GM12865 (cell line): ENCODE measurements at regions not wholly inside any gene's neighbourhood (a gene's known extent, or its start where the extent isn't known, plus 50 kb on each side); places are given as distances from the start of the nearest gene placed in this dataset.

Experiments
- DNase-seq: peaks from one replicate; pipeline ENCODE4 v3.0.0; 2010; ENCODE audit warnings: low read depth
- H3K4me3 ChIP-seq: 2 replicates; pipeline ENCODE4 v1.5.1; 2011; ENCODE audit warnings: mild to moderate bottlenecking, low read depth, low read length, control low read depth
- TF ChIP-seq, protein P1 (sequence below): IDR thresholded peaks from 2 replicates; pipeline ENCODE4 v1.5.1; 2011; ENCODE audit warnings: low read length, control low read depth, low read depth, inconsistent platforms; ENCODE audit not compliant: insufficient read depth; ENCODE audit errors: missing control alignments

DNA sequence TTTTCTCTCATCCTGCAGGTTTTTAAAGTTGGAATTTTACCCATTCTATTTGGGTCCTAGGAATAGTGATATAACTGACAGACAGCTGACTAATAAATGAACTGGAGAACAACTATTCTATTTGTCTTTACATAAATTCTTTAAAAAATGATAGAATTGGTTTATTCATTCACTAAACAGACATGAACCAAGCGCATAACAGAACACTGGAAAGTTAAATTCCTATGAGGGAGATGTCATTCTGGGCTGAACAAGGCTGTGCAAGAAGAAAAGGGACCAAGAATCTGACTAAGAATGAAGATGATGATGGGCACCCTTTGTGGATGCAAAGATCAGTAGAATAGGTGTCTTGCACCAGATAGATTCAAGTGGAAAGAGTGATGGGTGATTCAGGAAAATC, 256.3 kb upstream of the SASH1 start:
- no peak overlapping the region for H3K4me3 ChIP-seq
- no peak for DNase-seq
- TF ChIP-seq, protein P1, sequence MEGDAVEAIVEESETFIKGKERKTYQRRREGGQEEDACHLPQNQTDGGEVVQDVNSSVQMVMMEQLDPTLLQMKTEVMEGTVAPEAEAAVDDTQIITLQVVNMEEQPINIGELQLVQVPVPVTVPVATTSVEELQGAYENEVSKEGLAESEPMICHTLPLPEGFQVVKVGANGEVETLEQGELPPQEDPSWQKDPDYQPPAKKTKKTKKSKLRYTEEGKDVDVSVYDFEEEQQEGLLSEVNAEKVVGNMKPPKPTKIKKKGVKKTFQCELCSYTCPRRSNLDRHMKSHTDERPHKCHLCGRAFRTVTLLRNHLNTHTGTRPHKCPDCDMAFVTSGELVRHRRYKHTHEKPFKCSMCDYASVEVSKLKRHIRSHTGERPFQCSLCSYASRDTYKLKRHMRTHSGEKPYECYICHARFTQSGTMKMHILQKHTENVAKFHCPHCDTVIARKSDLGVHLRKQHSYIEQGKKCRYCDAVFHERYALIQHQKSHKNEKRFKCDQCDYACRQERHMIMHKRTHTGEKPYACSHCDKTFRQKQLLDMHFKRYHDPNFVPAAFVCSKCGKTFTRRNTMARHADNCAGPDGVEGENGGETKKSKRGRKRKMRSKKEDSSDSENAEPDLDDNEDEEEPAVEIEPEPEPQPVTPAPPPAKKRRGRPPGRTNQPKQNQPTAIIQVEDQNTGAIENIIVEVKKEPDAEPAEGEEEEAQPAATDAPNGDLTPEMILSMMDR: no peak

DNA sequence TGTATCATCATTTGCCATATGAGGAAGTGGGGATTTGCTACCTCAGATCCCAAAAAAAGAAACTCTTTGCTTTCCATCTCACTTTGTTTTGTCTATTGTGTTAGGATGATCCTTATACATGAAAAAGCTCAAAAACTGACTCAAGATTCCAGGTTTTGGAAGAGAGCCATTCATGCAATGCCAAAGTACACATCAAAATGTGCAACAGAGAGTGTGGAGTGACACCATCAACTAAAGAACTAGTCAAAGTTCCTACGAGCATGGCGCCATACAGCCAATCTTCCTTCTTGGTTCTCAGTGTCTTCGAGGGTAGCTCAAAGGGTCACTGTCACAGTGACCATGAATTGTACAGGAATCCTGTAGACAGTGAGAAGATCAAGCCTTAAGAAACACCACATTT, 255.8 kb upstream of the SASH1 start:
- TF ChIP-seq, protein P1: no peak
- H3K4me3 ChIP-seq: no peak overlapping the region
- no peak for DNase-seq

DNA sequence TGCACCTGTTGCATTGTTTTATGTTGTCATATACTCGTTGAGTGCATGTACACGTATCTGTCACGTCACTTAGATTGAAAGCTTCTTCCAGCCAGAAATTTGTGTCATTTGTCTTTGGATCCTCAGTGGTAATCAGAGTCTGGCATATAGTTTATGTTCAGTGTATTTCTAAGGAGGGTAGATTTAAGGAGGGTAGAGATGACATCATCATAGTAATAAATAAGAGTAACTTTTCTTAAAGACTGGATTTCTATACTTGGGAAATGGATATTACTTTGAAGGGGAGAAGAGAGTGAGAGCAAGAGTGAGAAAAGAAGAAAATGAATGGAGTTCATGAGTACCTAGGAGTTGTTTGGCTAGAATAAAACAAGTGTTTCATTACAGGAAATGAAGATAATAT, 255.0 kb upstream of the SASH1 start:
- DNase-seq: no peak
- no peak overlapping the region for H3K4me3 ChIP-seq
- TF ChIP-seq, protein P1: no peak

DNA sequence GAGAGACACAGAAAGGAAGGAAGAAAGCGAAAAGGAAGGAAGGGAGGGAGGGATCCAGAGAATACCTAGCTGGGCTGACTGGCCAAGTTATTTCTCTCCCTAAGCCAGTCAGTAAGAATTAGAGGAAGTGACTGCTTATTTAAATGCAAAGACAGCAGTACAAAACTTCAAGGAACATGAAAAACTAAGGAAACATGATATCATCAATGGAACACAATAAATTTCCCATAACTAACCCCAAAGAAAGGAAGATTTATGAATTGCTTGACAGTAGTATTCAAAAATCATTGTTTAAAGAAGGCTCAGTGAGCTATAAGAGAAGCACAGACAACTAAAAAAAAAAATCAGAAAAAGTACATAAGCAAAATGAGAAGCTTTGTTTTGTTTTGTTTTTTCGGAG, 252.3 kb upstream of the SASH1 start:
- TF ChIP-seq, protein P1: no peak
- no peak for DNase-seq
- no peak overlapping the region for H3K4me3 ChIP-seq

DNA sequence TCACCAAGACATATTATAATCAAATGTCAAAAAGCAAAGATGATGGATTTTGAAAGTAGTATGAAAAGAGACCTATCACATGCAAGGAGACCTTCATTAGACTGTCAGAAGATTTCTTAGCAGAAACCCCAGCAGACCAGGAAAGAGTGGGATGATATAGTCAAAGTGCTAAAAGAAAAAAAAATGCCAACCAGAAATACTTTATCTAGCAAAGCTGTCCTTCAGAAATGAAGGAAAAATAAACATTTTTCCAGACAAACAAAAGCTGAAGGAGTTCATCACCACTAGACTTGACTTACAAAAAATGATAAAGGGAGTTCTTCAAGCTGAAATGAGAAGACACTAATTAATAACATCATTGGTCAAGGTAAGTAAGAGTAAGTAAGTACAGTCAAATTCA, 251.2 kb upstream of the SASH1 start:
- TF ChIP-seq, protein P1: no peak
- DNase-seq: no peak
- H3K4me3 ChIP-seq: no peak overlapping the region

DNA sequence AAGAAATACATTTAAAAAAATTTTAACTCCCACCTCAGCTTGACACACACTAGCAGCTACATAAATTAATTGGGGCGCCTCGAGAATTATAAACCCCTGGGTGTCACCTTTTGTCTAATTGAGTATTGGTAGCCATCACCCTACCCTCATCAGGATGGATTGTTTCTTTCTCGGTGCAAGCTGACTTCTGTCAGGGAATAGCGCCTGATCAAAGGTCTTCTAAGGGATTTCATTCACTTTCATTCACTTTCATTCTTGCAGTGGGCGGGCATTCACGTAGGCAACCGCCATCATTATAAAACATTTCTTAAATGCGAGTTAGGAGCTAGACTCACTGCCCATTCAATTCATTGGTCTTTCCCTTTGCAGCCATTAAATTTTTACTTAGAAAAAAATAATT, 239.2 kb upstream of the SASH1 start:
- H3K4me3 ChIP-seq: no peak overlapping the region
- no peak for DNase-seq
- TF ChIP-seq, protein P1: no peak

DNA sequence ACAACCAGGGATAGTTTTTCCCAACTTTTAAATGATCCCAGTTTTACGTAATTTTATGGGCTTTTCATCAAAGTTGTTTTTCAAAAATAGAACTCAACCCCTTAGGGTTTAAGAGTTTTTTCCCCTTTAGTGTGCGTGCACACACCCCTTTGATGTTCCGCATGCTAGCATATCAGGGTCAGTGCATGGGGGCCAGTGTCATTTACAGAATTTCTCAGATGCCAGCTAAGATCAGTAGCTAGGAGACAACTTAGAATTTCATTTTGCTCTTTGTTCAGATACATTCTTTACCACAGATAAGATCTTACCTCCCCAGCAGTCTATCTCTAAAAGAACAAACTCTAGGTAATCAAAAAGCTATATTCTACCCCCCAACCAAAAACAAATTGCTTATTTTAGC, 238.5 kb upstream of the SASH1 start:
- TF ChIP-seq, protein P1: no peak
- DNase-seq: no peak

More for the DNA sequence above, 238.5 kb upstream of the SASH1 start:
- no peak overlapping the region for H3K4me3 ChIP-seq
